ENCODE measurements at regions not wholly inside any gene's neighbourhood (a gene's known extent, or its start where the extent isn't known, plus 50 kb on each side); places are given as distances from the start of the nearest gene placed in this dataset.
A peak's percentile ranks its signal among the peaks of the same experiment; 100 is the strongest.

DNA sequence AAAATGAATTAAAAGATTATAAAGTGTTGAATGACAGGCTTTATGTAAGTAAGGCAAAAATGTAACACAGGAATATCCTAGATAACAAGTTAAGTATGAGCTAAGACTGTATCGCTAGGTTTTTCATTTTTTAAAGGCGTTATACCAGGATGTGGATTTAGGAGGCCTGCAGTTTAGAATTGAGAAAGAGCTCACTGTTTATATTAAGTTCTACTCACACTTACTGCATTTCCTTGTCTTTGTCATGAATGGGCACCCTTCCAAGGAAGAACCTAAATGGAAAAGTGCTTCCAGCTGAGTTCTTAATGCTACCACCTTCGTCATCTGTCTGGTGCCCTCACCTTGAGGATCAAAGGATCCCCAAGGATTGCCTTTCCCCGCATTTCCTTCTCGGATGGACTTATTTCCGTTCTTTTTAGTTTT lies 148.7 kb downstream of the SOX4 start:
- Histone ChIP-seq H3K23me2 (ENCODE audit: insufficient read length, low read depth, low read length, poor library complexity, severe bottlenecking) (no peaks in the 10 kb centered on the region), H3K9me3 (ENCODE audit: control insufficient read depth, low read depth, low read length) (no peaks in the 10 kb centered on the region), H4K91ac (ENCODE audit: insufficient read length, low read depth, low read length) (no peak overlapping the region), H2BK120ac (ENCODE audit: low read depth, low read length, poor library complexity, severe bottlenecking) (no peak overlapping the region), H3K56ac (ENCODE audit: insufficient read length, low read depth, low read length) (no peak overlapping the region), H4K20me1 (ENCODE audit: control insufficient read depth, insufficient read depth, insufficient read length) (no peaks in the 10 kb centered on the region), H3K14ac (ENCODE audit: insufficient read depth, low read length) (no peak overlapping the region), H3K4ac (ENCODE audit: low read depth, low read length) (no peak overlapping the region), H3K79me2 (ENCODE audit: insufficient read depth, low read length) (peaks cover 39% of the 10 kb centered on the region), H3K27ac (ENCODE audit: insufficient read length, low read depth, low read length) (peak overlapping the region; percentile 89), H2BK12ac (ENCODE audit: insufficient read length, low read depth, low read length) (no peak overlapping the region), H3K4me2 (ENCODE audit: insufficient read depth, insufficient read length, low read length) (peak overlapping the region; percentile 46), H3K23ac (ENCODE audit: insufficient read length, low read depth, low read length) (no peak overlapping the region), H4K5ac (ENCODE audit: insufficient read length, low read depth, low read length) (no peak overlapping the region), H3K27me3 (ENCODE audit: insufficient read depth, low read length) (no peaks in the 10 kb centered on the region), H4K8ac (replicated peaks; ENCODE audit: insufficient read length, low read depth, low read length) (no peak overlapping the region), H3K79me1 (ENCODE audit: insufficient read depth, low read depth, low read length, poor library complexity, severe bottlenecking) (peaks cover 3% of the 10 kb centered on the region), H2BK20ac (ENCODE audit: low read depth, low read length, poor library complexity, severe bottlenecking) (no peak overlapping the region), H2AK5ac (ENCODE audit: insufficient read length, low read length) (no peak overlapping the region), H2BK15ac (ENCODE audit: low read depth, low read length) (no peak overlapping the region), H3K4me1 (ENCODE audit: insufficient read depth, low read length) (peaks cover 32% of the 10 kb centered on the region; the same call in 1 of the 2 replicates), H2AFZ (ENCODE audit: low read length) (no peak overlapping the region), H3T11ph (ENCODE audit: low read length) (no peak overlapping the region), H3K18ac (ENCODE audit: insufficient read length, low read depth, low read length) (no peak overlapping the region), H3K9ac (ENCODE audit: extremely low read depth, insufficient read length, low read length) (no peak overlapping the region), H2BK5ac (ENCODE audit: insufficient read length, low read length) (no peak overlapping the region)
- H3K4me1 Mint-ChIP-seq: peaks cover 66 to 73% of the 10 kb centered on the region in 2 experiments
- no peaks in the 10 kb centered on the region for H3K27me3 Mint-ChIP-seq (ENCODE audit: low read depth)
- DNase-seq: peak; percentile 51
- TF ChIP-seq, protein P1, sequence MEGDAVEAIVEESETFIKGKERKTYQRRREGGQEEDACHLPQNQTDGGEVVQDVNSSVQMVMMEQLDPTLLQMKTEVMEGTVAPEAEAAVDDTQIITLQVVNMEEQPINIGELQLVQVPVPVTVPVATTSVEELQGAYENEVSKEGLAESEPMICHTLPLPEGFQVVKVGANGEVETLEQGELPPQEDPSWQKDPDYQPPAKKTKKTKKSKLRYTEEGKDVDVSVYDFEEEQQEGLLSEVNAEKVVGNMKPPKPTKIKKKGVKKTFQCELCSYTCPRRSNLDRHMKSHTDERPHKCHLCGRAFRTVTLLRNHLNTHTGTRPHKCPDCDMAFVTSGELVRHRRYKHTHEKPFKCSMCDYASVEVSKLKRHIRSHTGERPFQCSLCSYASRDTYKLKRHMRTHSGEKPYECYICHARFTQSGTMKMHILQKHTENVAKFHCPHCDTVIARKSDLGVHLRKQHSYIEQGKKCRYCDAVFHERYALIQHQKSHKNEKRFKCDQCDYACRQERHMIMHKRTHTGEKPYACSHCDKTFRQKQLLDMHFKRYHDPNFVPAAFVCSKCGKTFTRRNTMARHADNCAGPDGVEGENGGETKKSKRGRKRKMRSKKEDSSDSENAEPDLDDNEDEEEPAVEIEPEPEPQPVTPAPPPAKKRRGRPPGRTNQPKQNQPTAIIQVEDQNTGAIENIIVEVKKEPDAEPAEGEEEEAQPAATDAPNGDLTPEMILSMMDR (conservative IDR thresholded peaks at IDR 0.05): no peak
- H3K9me3 Mint-ChIP-seq: peaks cover 0 to 2% of the 10 kb centered on the region in 2 experiments; a peak in 1 of 5 replicates
- no CpG with 5 or more reads among the region's 6 CpGs for WGBS (ENCODE audit: extremely low coverage, insufficient read length, low lambda C conversion rate)
- peaks cover 4 to 17% (median 7%) of the 10 kb centered on the region in 3 experiments; a peak in 5 of 7 replicates for H3K36me3 Mint-ChIP-seq (ENCODE audit: insufficient read depth in 1 of 3, low read depth in 3 of 3)
- H3K27ac Mint-ChIP-seq: peak overlapping the region; percentile 31 to 99 (median 97); a peak in 6 of 7 replicates
- peak overlapping the region; percentile 56 to 65 for H3K4me3 Mint-ChIP-seq
